ENCODE measurements at regions not wholly inside any gene's neighbourhood (a gene's known extent, or its start where the extent isn't known, plus 50 kb on each side); places are given as distances from the start of the nearest gene placed in this dataset.

DNA sequence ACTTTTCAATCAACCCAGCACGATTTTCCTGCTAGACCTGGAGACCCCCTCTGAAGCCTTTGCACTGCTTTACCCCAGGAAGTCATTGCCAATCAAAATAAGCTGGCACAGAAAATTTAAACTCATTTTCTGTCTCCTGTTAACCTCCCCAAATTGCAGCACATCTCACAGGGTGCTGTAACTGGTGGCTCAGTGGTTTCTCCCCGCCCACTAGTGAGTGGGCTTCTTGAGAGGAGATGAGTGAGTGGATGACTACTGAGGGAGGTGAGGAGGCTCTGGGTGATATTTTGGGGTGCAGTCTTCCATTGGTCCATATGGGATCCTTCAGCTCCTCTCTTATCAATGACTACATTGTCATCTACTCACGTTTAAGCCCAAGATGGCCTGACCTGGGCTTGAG lies 239.8 kb upstream of the HS6ST1 start:
- TF ChIP-seq, protein P1, sequence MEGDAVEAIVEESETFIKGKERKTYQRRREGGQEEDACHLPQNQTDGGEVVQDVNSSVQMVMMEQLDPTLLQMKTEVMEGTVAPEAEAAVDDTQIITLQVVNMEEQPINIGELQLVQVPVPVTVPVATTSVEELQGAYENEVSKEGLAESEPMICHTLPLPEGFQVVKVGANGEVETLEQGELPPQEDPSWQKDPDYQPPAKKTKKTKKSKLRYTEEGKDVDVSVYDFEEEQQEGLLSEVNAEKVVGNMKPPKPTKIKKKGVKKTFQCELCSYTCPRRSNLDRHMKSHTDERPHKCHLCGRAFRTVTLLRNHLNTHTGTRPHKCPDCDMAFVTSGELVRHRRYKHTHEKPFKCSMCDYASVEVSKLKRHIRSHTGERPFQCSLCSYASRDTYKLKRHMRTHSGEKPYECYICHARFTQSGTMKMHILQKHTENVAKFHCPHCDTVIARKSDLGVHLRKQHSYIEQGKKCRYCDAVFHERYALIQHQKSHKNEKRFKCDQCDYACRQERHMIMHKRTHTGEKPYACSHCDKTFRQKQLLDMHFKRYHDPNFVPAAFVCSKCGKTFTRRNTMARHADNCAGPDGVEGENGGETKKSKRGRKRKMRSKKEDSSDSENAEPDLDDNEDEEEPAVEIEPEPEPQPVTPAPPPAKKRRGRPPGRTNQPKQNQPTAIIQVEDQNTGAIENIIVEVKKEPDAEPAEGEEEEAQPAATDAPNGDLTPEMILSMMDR (IDR thresholded peaks at IDR 0.05), result no peak
- TF ChIP-seq POLR2A (IDR thresholded peaks at IDR 0.05), result no peak

Data from Peyer's patch (tissue), 4 donors.